ENCODE measurements at regions not wholly inside any gene's neighbourhood (a gene's known extent, or its start where the extent isn't known, plus 50 kb on each side); places are given as distances from the start of the nearest gene placed in this dataset.
"Not testable (repeated sequence)": the region's sequence is repeated elsewhere in the genome, so short reads cannot be mapped to it uniquely, and the experiment has no call there.

DNA sequence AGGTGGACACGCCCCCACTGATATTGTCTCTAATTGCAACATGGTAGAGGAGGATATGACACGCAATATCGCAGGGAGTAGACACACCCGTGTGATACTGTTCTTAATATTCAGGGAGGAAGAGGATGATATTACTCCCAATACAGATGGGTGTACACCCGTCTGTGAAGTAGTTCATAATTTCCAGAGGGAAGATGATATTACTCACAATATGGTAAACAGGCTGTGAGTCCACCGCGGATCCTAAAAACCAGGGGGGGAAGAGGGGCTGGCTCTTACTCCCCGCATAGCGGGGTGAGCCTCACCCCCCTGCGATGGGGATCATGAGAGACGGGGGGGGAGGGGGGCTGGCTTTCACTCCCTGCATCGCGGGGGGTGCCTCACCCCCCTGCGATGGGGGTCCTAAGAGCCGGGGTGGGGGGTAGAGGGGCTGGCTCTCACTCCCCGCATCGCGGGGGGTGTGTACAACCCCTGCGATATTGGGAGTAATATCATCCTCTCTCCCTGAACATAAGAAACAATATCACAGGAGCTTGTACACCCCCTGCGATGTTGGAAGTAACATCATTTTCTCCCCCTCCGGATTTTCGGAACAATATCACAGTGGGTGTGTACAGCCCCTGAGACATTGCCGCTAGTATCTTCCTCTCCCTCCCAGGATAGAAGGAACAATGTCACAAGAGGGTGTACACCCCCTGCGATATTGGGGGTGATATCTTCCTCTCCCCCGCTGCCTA lies 52.2 kb upstream of the FRG2C start:
- DNase-seq: not testable (repeated sequence)

Measured in T1000 (cell line).